Retinal pigment epithelial cell (primary cell): ENCODE measurements at regions not wholly inside any gene's neighbourhood (a gene's known extent, or its start where the extent isn't known, plus 50 kb on each side); places are given as distances from the start of the nearest gene placed in this dataset.

ENCODE experiments used
- DNase-seq: peaks from one replicate; pipeline ENCODE4 v3.0.0-alpha.2; 2010; ENCODE audit warnings: low read depth
- H3K4me3 ChIP-seq: 2 replicates; pipeline ENCODE4 v1.5.1; 2011; ENCODE audit warnings: mild to moderate bottlenecking, low read length, control low read depth, moderate library complexity
- TF ChIP-seq, protein P1 (sequence below): conservative IDR thresholded peaks from 2 replicates; pipeline ENCODE4 v1.5.1; 2011; ENCODE audit warnings: low read depth, low read length, control low read depth, inconsistent platforms

DNA sequence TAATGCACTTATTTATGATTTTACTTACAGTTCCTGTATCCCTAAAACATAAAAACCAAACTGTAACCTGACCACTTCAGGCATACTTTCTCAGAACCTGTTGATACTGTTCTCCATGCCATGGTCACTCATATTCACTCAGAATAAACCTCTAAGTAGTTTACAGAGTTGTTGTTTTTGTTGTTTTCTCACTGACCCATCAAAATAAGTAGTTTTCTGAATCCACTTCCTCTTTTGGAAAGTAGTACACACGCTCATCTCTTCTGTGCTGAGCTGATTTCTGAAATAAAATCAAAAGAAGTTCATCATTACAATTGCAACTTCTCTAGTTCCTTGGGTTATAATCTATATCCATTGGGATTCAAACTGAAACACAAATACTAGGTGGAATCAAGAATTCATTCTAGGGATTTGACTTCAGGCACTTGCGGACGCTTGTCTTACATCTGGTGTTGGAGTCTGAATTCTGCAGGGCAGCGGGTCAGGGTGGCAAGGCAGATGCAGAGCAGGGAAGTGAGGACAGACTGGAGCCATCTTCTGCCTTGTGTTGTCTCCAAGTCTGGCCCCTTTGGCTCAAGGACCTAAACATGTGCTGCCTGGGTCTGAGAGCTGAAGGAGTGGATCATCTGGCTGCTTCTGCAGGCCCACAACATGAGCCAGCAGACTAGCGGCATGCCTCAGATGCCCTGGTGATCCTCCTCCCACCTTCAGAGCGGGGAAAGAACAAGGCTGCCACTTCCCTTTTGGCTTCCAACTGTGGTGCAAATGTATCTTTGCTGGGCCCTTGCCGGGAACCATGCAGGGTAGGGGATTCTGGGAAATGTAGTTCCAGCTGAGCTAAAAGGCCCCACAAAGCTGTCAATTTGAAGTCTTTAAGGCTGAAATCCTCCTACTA lies 167.9 kb upstream of the MYLIP start:
- no peak for DNase-seq
- TF ChIP-seq, protein P1, sequence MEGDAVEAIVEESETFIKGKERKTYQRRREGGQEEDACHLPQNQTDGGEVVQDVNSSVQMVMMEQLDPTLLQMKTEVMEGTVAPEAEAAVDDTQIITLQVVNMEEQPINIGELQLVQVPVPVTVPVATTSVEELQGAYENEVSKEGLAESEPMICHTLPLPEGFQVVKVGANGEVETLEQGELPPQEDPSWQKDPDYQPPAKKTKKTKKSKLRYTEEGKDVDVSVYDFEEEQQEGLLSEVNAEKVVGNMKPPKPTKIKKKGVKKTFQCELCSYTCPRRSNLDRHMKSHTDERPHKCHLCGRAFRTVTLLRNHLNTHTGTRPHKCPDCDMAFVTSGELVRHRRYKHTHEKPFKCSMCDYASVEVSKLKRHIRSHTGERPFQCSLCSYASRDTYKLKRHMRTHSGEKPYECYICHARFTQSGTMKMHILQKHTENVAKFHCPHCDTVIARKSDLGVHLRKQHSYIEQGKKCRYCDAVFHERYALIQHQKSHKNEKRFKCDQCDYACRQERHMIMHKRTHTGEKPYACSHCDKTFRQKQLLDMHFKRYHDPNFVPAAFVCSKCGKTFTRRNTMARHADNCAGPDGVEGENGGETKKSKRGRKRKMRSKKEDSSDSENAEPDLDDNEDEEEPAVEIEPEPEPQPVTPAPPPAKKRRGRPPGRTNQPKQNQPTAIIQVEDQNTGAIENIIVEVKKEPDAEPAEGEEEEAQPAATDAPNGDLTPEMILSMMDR: no peak
- H3K4me3 ChIP-seq: no peak overlapping the region

DNA sequence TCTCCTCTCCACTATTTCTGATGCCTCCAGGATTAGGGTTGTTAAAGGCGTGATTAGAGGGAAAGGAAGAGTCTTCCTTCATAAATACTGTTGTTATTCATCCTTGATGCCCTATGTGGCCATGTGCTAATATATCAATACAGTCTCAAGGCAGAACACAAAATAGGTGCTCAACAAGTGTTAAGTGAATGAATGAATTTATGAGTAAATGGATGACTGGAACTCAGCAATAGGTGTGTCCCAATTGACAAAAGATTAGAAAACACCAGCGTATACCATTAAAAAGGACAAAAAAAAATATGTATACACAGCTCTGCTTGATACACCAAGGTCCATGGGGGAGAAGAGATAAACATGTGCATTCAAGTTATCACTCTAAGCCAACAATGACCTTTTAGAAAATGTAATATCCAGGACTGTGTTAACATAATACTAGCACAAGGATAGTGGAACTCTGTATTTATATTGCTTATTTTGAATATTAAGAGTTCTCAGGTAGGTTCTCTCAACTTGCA lies 171.2 kb upstream of the MYLIP start:
- TF ChIP-seq, protein P1: no peak
- no peak for DNase-seq
- no peak overlapping the region for H3K4me3 ChIP-seq

DNA sequence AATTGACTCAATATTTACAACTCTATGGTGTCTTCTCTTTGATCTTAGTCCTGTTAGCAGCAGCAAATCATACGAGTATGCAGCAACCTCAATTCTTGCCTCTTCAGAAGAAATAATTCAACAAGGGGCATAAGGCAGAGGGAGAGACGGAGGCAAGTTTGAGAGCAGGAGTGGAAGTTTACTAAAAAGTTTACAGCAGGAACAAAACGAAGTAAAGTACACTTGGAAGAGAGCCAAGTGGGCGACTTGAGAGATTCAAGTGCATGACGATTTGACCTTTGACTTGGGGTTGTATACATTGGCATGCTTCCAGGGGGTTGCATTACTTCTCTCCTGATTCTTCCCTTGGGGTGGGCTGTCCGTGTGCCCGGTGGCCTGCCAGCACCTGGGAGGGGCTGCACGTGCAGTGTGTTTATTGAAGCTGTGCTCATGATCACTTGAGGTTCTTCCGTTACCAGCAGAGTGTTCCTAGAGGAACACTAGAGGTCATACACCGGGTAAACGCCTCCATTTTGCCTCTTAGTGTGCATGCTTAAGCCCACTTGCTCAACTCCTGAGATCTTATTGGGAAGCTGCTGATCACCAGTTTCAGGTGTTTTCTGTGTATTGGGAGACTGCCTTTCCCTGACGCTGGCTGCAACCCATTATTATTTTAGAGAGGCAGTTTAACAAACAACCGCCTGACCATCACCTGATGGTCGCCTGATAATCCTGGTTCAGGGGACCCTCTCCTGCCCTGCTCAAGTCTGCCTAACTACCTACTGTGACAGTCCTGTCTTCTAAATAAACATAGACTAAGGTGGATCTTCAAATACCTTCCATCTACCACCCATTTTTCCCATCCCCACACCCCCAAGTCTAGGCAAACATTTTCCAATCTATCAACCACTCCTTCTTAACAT lies 172.4 kb upstream of the MYLIP start:
- DNase-seq: no peak
- TF ChIP-seq, protein P1: no peak
- no peak overlapping the region for H3K4me3 ChIP-seq

DNA sequence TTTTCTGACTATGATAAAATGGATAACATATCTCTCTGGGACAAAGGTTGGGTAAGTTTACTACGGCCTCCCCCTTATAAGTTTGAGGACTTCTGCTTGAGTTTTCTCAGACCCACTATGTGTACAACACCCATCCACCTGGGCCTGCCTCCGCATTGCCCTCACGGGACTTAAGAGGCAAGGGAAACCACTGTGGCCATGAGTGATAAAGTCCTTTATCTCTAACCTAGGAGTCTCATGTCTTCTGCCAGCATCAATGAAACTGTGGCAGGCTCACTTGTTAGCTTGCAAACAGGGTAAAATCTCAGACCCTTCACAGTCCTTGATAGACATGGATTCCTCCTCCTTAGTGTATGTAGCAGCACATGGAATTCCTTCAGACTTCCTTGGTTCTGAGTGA lies 173.4 kb upstream of the MYLIP start:
- DNase-seq: no peak
- no peak overlapping the region for H3K4me3 ChIP-seq
- TF ChIP-seq, protein P1: no peak

DNA sequence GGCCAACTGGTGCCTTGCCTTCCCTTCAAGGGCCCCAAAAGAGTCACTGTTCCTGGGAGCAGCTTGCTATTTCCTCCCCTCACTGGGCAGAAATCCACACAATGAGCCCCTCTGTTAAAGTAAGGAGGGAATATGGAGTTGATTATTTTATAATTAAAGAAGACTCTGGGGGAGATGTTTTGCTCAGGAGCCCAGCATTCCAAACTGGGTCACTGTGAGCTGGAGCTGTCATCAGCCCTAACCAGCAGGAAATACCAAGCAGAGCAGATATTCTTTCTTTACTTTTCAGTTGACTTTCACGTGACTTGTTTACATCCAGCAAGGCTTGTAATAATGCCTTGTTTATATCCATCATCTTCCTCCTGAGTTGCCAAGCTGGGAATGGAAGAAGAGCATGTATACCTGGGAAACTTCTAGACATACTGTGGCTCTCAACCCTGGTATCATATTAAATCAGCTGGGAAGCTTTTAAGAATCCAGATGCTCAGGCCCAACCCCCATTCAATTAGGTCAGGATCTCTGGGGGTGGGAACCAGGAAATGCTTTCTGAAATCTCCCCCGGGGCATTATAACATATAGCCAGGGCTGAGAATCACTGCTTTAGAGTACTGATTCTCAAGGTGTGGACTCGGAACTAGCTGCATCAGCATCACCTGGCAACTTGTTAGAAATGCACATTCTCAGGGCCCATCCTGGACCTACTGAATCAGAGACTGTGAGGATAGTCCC lies 175.6 kb upstream of the MYLIP start:
- DNase-seq: no peak
- TF ChIP-seq, protein P1: no peak
- H3K4me3 ChIP-seq: no peak overlapping the region

DNA sequence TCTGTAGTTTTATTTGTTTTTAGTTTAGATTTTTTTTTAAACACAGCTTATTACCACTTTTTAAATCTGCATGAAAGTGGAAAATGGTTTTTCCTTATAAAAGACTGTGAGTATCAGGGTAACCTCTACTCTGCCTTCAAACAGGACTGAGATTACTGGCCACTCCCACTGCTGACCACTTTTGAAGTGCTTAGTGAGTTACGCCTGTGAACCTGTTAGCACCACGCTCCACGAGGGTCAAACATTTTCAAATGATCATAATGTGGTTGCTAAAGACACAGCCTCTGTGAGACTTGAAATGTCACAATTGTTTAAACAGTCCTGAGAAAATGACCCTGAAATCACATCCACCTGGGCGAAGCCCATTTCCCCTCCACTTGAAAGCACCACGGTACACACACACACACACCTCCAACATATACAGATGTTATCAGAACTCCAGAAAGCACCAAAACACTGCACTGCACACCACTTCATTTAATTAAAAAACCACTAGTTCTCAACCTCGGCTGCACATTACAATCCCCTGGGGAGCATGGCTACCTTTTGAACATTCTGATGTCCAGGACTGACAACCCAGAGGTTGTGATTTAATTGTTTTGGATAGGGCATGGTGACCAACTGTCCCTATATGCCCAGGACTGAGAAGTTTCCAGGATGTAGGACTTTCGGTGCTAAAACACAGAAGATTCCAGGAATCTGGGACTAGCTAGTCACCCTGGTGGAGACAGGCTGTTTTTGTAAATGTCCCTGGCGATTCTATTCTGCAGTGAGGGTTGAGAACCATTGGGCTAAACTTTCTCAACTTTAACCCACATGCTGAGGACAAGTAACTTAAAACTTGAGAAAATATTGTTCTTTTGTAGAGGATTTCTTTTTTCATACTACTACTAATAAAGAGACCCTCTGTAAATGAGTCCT lies 176.4 kb upstream of the MYLIP start:
- TF ChIP-seq, protein P1: no peak
- DNase-seq: no peak
- H3K4me3 ChIP-seq: no peak overlapping the region
